GM19452 (cell line): ENCODE measurements at regions not wholly inside any gene's neighbourhood (a gene's known extent, or its start where the extent isn't known, plus 50 kb on each side); places are given as distances from the start of the nearest gene placed in this dataset.

ENCODE experiments used
- ATAC-seq: cut with Tn5 transposase; IDR thresholded peaks from one replicate; pipeline ENCODE4 v1.9.1; 2021; ENCODE audit not compliant: unreplicated experiment

DNA sequence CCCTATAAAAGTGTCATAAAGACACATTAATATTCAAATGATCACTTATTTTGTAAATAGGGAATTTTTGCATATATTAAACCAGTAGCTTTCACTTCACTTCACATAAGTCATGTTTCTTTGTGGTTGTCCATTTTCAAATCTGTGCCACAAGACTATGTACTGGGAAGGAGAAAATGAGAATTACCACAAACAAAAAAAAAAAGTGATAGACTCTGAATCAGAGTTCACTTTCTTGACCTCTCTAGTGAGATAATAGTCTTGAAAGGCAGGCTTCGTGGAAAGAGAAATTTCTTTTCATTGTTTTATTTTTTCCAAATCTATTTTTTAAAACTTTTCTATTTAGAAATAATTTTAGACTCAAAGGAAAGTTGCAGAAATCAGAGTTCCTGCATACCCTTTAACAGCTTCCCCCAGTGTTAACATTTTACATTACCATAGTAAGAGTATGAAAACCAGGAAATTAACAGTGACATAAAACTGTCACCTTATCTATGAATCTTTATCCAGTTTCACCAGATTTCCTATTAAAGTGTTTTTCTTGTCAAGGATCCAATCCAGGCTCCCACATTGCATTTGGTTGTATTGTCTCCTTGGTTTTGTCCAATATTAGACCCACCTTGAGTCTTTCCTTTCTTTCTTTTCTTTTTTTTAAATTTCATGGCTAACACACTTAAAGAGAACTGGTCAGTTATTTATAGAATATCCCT, 215.4 kb upstream of the PGRMC2 start:
- no peak for ATAC-seq

DNA sequence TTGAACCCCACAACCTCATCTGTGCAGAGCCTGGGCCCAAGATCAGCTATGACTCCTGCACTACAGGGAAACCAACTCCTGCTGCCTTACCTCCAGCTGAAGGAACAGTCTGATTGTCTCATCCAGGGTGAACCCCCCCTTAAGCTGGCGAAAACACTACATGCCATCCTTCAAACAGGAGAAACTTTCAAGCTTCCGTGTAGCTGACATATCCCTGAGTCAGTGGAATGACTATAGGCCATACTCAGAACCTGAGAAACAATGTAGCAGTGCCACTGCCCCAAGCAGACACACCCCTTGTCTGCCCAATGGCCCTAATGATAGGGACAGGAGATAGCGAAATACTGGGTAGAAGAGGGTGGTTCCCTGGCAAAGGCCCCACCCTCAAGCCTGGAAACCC, 213.6 kb upstream of the PGRMC2 start:
- ATAC-seq: no peak

DNA sequence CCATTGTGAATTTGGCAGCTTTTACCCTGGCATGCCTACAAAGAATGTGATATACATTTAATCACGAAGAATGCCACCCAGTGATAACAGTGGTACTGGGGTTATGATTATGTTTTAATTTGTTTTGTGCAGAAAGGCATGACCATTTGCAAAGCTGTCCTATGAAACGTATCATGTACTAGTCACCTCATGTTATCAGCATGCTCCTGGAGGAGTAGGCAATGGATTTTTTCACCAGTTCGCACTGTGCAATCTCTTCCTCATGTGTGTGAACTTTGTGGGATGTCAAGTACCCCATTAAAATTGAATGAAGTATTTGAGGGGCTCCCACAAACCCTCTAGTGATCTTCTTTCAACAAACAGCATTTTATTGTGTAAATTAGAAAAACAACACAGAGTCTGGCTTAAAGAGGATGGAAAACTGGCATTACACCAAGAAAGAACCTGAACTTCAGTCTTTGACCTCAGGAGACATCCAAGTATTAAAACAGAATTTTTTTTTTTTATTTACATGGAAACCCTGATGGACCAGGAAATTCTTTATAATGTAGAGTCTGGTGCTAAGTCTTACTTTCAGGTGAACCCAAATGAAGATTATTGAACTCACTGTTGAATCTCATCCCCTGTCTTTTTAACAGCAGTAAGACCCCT, 200.6 kb upstream of the PGRMC2 start:
- ATAC-seq: no peak

DNA sequence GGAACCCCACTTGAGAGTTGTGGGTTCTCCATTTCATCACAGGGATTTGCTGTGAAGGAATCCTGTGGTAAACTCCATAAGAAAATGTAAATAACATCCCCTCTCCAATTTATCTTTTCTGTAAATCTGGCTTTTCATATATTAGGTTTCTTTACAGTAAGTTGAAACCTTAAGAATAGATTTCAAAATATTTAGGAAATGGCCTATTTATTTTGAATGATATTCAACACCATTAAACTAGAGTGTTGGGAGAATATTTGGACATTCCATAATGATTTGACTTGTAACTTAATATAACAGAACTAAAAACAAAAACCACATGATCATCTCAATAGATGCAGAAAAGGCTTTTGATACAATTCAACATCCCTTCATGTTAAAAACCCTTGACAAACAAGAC, 197.3 kb upstream of the PGRMC2 start:
- no peak for ATAC-seq

DNA sequence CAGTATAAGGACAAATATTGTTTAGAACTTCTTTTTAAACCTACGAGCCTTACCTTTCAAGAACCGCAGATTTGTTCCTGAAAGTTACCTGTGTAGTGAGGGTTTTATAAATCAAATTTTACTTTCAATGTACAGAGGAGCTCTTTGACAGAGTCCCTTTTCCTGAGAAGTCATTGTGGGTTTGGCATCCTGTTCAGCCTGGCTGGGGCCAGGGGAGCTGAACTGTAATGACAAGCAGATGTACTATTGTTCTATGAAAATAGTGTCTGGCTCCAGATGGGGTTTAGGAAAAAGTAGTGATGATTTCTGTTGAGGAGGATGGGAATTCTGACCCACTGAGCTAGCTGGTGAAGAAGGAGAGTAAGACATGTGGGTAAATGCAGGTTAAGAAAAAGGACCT, 196.2 kb upstream of the PGRMC2 start:
- ATAC-seq: no peak

- no peak for ATAC-seq
These were observed 195.4 kb upstream of the PGRMC2 start for GRCh38 chr4:128483041-128483440.

GRCh38 chr4:128481752-128482480, 194.3 kb upstream of the PGRMC2 start:
- no peak for ATAC-seq

DNA sequence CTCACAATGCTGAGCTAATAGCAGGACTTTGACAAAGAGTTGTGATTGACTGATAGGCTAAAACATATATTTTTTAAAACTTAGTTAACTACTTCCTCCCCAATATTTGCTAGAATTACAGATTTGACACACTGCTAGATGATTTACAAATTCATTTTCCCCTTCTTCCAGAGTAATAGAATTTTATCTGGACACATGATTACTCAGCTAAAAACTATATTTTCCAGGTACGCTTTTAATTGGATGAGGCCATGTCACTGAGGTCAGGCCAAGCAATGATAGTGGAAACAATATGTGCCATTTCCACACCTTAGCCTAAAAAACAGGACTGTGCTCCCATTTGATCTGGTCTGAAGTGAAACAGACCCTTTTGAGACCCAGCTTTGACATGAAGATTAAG, 193.3 kb upstream of the PGRMC2 start:
- no peak for ATAC-seq

- no peak for ATAC-seq
These were observed 189.9 kb upstream of the PGRMC2 start for GRCh38 chr4:128477540-128477939.

DNA sequence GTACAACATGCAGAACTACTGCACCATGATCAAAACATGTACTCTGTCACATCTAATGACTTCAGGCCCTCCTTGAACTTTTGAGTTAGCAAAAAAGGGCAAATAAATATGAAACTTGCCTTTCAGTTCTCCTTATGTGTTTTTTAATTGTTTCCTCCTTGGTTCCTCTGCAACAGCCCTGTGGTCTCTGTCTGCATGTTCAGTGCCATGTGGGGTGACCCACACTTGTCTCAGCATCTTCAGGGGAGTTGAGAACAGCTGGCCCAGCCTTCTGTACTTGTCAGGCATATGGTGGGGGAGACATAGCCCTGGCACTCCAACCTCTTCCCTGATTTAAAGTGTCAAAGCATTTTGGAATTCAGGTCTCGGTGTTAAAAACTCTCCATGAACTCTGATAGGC, 188.0 kb upstream of the PGRMC2 start:
- no peak for ATAC-seq

GRCh38 chr4:128471576-128471975, 184.0 kb upstream of the PGRMC2 start:
- no peak for ATAC-seq

- ATAC-seq: no peak
These were observed 183.0 kb upstream of the PGRMC2 start for GRCh38 chr4:128470492-128471053.

GRCh38 chr4:128468123-128468989, 180.7 kb upstream of the PGRMC2 start:
- no peak for ATAC-seq

DNA sequence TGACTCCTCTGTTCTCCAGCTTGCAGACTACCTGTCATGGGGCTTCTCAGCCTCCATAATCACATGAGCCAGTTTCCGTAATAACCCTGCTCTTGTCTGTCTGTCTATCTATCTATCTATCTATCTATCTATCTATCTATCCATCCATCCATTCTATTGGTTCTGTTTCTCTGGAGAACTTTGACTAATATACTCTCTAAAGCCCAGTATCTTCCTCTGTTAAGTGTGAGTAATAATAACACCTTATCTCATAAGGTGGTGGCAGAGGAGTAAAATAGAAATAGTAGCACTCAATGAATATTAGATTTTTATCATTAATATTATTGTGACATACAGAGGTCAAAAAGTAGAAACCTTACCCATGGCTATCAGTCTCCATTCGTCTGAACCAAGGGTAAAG, 177.9 kb upstream of the PGRMC2 start:
- no peak for ATAC-seq

- ATAC-seq: no peak
These were observed 175.4 kb upstream of the PGRMC2 start for GRCh38 chr4:128463006-128463405.

- no peak for ATAC-seq
These were observed 174.6 kb upstream of the PGRMC2 start for GRCh38 chr4:128462103-128462783.

- peak; percentile 52 for ATAC-seq
These were observed 173.9 kb upstream of the PGRMC2 start for GRCh38 chr4:128461291-128462102.

GRCh38 chr4:128459547-128459946, 171.9 kb upstream of the PGRMC2 start:
- no peak for ATAC-seq

GRCh38 chr4:128458816-128459215, 171.2 kb upstream of the PGRMC2 start:
- ATAC-seq: no peak

DNA sequence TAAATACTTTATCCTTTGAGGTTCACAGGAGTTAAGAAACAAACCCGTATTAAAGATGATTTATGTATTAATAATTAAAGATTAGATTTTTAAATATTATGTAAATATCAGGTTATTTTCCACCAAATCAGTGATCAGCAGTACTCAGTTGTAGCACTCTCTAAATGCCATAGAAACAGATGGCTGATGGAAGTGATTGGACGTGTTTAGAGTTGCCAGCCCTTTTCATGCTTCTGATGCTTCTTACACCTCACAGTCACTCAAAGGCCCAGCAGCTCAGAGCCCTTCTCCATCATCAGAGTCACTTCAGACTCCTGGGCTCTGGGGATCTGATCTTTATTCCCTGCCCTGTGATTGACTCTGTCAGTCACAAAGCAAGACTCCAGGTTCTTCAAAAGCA, 170.1 kb upstream of the PGRMC2 start:
- no peak for ATAC-seq
